ENCODE measurements at regions not wholly inside any gene's neighbourhood (a gene's known extent, or its start where the extent isn't known, plus 50 kb on each side); places are given as distances from the start of the nearest gene placed in this dataset.
"Not testable (repeated sequence)": the region's sequence is repeated elsewhere in the genome, so short reads cannot be mapped to it uniquely, and the experiment has no call there.

GRCh38 chr16:54739381-54739780 is 191.3 kb upstream of the IRX5 start:
- H3K4me3 ChIP-seq: no peak overlapping the region
- no peak overlapping the region for H3K27ac ChIP-seq
- TF ChIP-seq CTCF (IDR thresholded peaks at IDR 0.05): no peak
- WGBS, 2 donors: 75 to 85% methylated on average over 4 of the region's 4 CpGs
- no peaks in the 10 kb centered on the region for H3K36me3 ChIP-seq
- H3K4me1 ChIP-seq: no peaks in the 10 kb centered on the region
- ATAC-seq: no peak
- intact Hi-C loops (cut with DNase I): loop anchor here in 1 of 3 donors (10.0 kb wide), 1 partner anchor 65 kb away; no protein-coding TSS in a partner anchor
- FAIRE-seq: no peak
- no peaks in the 10 kb centered on the region for H3K27me3 ChIP-seq
- no peak for DNase-seq
- H3K9me3 ChIP-seq: no peaks in the 10 kb centered on the region

- TF ChIP-seq CTCF (IDR thresholded peaks at IDR 0.05): no peak
- Histone ChIP-seq H3K27ac (no peak overlapping the region), H3K36me3 (no peaks in the 10 kb centered on the region), H3K4me1 (no peaks in the 10 kb centered on the region), H3K27me3 (peaks cover 0 to 6% (median 0%) of the 10 kb centered on the region in 4 donors), H3K9me3 (no peaks in the 10 kb centered on the region), H3K4me3 (no peak overlapping the region)
- ATAC-seq (no peak), FAIRE-seq (no peak), DNase-seq (no peak)
- WGBS, 2 donors: 21 to 49% methylated on average over 1 of the region's 1 CpG
- intact Hi-C loops (cut with DNase I): loop anchor here in 1 of 3 donors (10.0 kb wide), 1 partner anchor 59 kb away; no protein-coding TSS in a partner anchor
These were observed 196.5 kb upstream of the IRX5 start for GRCh38 chr16:54734156-54734555.

GRCh38 chr16:54727696-54728095 is 203.0 kb upstream of the IRX5 start:
- H3K27me3 ChIP-seq; H3K4me3 ChIP-seq; FAIRE-seq; intact Hi-C loops (cut with DNase I); DNase-seq; H3K27ac ChIP-seq; H3K4me1 ChIP-seq; H3K36me3 ChIP-seq; H3K9me3 ChIP-seq; ATAC-seq: not testable (repeated sequence)
- 75 to 77% methylated on average over 1 of the region's 1 CpG for WGBS, 2 donors

GRCh38 chr16:54724346-54724925 is 206.2 kb upstream of the IRX5 start:
- no peaks in the 10 kb centered on the region for H3K4me1 ChIP-seq
- DNase-seq (no peak), FAIRE-seq (no peak), ATAC-seq (no peak)
- WGBS, 2 donors: 82 to 86% methylated on average over 3 of the region's 3 CpGs
- intact Hi-C loops (cut with DNase I): no loop called here
- no peak for TF ChIP-seq CTCF (IDR thresholded peaks at IDR 0.05)
- no peak overlapping the region for H3K4me3 ChIP-seq
- no peaks in the 10 kb centered on the region for H3K9me3 ChIP-seq
- H3K36me3 ChIP-seq: no peaks in the 10 kb centered on the region
- H3K27me3 ChIP-seq: no peaks in the 10 kb centered on the region
- H3K27ac ChIP-seq: no peak overlapping the region

GRCh38 chr16:54722210-54722676 is 208.4 kb upstream of the IRX5 start:
- Histone ChIP-seq H3K4me1 (no peaks in the 10 kb centered on the region), H3K9me3 (no peaks in the 10 kb centered on the region), H3K27me3 (no peaks in the 10 kb centered on the region), H3K4me3 (no peak overlapping the region), H3K36me3 (no peaks in the 10 kb centered on the region), H3K27ac (no peak overlapping the region)
- WGBS, 2 donors: 81 to 85% methylated on average over 2 of the region's 2 CpGs
- FAIRE-seq: no peak
- ATAC-seq: no peak
- no peak for DNase-seq
- TF ChIP-seq CTCF (IDR thresholded peaks at IDR 0.05): no peak
- intact Hi-C loops (cut with DNase I): no loop called here
